DMS153 (cell line): ENCODE measurements at regions not wholly inside any gene's neighbourhood (a gene's known extent, or its start where the extent isn't known, plus 50 kb on each side); places are given as distances from the start of the nearest gene placed in this dataset.

Experiments used
- DNase-seq: peaks from one replicate; lab custom pipeline; 2025; lab: John Stamatoyannopoulos, UW

- DNase-seq = no peak
These were observed 84.5 kb upstream of the FYN start for GRCh38 chr6:111957623-111958315.

GRCh38 chr6:111958534-111958933 is 85.3 kb upstream of the FYN start:
- no peak for DNase-seq

DNA sequence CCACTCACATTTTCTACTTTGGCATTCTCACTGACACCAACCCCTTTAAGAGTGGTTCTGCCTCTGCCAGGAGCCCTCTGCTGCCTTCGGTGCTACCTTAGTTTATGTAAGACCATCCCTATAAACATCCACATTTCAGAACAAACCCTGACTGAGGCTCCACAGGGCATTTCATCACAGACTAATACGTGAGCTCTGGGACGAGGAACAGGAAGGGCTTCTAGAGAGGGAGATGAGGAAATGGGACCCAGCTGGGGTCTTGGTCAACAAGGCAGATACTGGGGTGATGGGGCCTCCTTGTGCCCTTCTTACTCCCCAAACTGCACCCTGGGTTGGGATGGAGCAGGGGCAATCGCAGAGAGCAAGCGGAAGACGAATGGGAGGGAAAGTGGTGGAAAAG is 86.5 kb upstream of the FYN start:
- no peak for DNase-seq

DNA sequence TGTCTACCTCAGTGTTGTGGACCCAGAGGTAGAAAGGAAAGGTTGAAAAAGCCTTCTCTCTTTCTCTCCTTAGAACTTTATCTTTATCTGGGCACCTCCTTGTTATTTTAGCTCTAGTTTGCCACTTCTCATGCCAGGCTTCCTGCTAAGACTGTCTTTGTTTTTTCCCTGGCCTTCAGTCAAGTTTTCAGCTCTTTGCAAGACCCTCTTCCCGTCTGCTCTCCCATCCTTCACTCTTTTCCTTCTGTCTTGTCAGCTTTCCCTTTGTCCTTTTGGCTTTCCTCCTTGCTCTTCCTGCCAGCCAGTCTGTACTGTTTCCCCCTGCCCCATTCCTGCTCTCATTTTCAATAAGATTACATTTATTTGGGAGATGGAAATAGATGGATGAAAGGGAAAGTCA is 86.8 kb upstream of the CCN6 start:
- DNase-seq = no peak

DNA sequence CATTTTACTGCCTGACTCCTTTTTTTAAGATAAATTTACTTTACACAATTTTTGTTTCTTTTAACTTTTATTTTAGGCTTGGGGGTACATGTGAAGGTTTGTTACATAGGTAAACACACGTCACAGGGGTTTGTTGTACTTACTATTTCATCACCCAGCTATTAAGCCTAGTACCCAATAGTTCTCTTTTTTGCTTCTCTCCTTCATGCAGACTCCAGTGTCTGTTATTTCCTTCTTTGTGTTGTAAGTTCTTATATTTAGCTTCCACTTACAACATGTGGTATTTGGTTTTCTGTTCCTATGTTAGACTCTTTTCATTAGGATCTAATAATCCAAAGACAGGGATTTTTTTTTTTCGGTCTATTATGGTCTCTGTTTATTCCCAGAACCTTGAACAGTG is 83.5 kb upstream of the CCN6 start:
- no peak for DNase-seq

- no peak for DNase-seq
These were observed 82.6 kb upstream of the CCN6 start for GRCh38 chr6:111971181-111971841.

GRCh38 chr6:111971866-111972532 is 81.9 kb upstream of the CCN6 start:
- no peak for DNase-seq

- DNase-seq = no peak
These were observed 81.2 kb upstream of the CCN6 start for GRCh38 chr6:111972745-111973117.

- DNase-seq = no peak
These were observed 80.7 kb upstream of the CCN6 start for GRCh38 chr6:111973118-111973761.

DNA sequence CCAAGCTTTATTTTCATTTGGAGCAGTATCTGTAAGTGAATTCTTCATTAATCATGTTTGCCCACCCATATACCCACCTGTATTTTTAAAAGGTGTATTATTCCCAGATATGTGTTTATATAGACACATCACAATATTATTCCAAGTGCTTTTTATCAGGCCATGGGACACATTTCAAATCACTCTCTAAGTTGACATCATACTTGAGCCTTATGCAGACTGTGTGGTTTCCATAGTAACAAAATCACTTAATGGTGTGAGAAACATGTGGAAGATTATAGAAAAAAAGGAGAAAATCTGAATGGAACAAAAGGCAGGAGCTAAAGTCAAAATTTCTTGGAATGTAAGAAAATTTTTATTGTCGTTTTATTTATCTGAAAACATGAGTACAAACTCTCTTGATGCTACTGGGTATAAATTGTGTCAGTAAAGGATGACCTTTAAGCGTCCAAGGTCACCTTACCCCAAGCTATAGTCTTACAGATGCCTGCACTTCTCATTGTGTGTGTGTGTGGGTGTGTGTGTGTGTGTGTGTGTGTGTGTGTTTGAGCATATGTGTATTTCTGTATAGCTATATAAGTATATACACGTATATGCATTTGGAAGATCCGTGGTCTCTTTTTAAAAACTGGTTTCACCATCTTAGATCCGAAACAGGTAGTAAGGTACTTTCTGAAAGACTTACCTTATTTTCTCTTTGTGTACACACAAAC is 79.8 kb upstream of the CCN6 start:
- no peak for DNase-seq

DNA sequence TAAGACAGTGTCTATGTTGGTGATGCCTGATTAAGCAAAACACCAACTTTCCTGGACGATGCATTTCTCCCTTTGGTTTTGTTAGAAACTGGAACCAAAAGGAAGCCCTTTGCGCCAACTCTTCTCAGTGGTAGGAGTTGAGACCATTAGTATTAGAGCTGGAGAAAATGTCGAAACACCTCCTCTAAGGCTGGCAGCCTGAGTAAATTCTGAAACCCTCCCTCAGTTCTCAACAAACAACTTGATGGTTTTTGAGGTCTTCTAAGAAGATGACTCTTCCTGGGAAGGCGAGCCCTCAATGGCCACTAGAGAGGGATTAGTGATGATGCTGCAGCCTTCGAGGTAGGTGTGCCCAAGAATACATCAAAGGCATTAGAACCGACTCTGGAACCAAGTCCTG is 78.4 kb upstream of the CCN6 start:
- DNase-seq = no peak

DNA sequence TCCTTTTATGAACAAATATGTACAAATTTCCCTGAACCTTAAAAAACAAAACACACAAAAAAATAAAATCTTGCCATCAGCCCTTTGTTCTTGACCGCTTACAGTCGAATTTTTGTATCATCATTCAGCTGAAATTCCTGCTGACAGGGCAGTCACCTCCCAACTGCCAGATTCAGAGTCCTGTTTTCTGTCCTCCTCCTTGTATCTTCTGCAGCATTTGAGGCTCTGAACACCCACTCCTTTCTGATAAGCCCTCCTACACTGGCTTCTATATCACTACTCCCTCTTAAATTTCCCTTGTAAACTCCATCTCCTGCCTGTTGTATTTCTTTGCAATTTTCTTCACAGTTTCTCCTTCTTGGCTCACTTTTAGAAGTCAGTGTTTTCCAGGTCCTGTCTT is 77.8 kb upstream of the CCN6 start:
- no peak for DNase-seq

- peak; percentile 59 for DNase-seq
These were observed 75.3 kb upstream of the CCN6 start for GRCh38 chr6:111978532-111979149.

- DNase-seq = no peak
These were observed 74.3 kb upstream of the CCN6 start for GRCh38 chr6:111979633-111980032.

DNA sequence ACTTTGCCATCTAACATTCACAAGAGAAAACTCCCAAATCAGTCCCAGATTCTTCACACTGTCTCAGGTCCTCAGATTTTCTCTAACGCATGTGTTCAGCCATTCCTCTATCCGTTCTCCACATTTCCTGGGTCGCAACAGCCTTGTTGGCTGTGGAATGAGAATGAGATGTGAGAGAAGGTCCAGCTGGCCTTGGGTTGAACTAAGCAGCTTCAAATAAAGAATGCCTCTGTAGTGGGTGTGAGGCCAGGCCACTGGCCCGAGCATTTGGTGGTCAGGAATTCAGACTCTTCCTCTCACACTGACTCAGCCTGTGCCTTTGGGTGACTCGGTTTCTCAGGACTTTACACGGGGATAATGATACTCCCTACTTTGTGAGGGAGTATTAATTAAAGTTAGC is 73.8 kb upstream of the CCN6 start:
- DNase-seq = no peak

- no peak for DNase-seq
These were observed 72.7 kb upstream of the CCN6 start for GRCh38 chr6:111980971-111981840.

- DNase-seq = peak; percentile 57
These were observed 71.2 kb upstream of the CCN6 start for GRCh38 chr6:111982681-111983080.

- DNase-seq = no peak
These were observed 70.7 kb upstream of the CCN6 start for GRCh38 chr6:111983193-111983592.

- DNase-seq = no peak
These were observed 69.8 kb upstream of the CCN6 start for GRCh38 chr6:111984081-111984480.

- no peak for DNase-seq
These were observed 69.2 kb upstream of the CCN6 start for GRCh38 chr6:111984516-111985201.
